GM19324 (cell line): ENCODE measurements at regions not wholly inside any gene's neighbourhood (a gene's known extent, or its start where the extent isn't known, plus 50 kb on each side); places are given as distances from the start of the nearest gene placed in this dataset.
"Not testable (repeated sequence)": the region's sequence is repeated elsewhere in the genome, so short reads cannot be mapped to it uniquely, and the experiment has no call there.

Source experiments
- ATAC-seq: cut with Tn5 transposase; IDR thresholded peaks from one replicate; pipeline ENCODE4 v1.9.1; 2021; ENCODE audit warnings: mild to moderate bottlenecking, moderate library complexity; ENCODE audit not compliant: unreplicated experiment, low FRiP score

DNA sequence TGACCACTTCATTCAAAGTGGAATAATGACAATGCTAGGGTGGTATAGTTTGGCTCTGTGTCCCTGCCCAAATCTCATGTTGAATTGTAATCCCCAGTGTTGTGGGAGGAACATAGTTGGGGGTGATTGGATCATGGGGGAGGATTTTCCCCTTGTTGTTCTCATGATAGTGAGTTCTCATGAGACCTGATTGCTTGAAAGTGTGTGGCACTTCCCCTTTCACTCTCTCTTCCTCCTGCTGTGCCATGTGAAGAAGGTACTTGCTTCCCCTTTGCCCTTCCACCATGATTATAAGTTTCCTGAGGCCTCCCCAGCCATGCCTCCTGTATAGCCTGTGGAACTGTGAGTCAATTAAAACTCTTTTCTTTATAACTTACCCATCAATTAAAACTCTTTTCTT lies 348.3 kb upstream of the CD180 start:
- ATAC-seq: not testable (repeated sequence)

DNA sequence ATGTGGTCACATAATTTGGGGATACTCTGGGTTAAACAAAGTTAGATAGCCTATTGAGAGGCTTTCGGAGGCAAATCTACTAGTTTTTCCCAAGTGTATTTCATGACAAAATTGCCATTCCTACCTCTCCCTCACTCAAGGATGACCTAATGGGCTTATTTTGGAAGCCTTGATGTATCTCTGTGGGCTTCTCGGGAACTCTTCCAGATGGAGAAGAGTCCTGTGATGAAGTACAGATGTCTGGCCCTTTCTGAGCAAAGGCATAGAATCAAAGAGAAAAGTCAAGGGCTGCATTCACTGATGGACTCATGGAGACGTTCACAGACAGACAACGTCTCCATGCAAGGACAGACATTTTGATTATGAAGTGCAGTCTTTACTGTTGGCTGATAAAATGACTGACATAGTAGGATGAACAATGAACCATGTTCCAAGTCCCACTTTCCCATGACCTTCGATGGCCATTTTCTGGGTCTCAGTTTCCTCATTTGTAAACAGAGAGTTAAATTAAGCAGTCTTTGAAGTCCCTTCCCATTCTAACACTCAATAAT lies 347.2 kb upstream of the CD180 start:
- ATAC-seq: no peak

DNA sequence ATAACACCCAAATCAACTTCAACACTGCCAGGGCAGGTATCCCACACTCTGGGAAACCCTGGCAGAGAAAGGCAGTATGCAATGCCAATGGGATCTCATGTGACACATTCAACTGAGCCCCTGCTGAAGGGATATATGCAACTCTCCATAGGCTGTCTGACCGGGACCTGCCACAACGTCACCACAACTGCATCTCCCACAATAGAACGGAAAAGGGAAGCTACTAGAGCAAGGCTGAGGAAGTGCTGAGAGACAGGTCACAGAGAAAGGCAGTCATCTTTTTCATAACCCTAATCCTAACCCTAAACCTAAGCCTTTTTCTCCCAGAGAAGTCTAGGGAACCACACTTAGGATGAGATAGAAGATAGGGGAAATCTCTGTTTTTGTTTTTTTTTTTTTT lies 345.9 kb upstream of the CD180 start:
- no peak for ATAC-seq

DNA sequence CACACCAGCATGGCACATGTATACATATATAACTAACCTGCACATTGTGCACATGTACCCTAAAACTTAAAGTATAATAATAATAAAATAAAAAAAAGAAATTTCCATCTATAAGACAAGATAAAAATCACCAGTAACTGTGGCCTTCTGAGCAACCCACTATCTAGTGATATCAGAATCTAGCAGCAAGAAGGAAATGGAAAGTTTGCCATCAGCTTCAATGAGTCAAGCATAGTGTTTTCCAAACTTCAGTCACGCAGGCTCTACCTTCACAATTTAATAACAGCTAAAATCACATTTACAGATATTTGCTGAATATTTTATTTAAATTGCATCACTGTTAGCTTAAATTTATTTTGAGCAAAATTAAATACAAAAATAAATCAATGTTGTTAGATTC lies 345.3 kb upstream of the CD180 start:
- ATAC-seq: no peak

DNA sequence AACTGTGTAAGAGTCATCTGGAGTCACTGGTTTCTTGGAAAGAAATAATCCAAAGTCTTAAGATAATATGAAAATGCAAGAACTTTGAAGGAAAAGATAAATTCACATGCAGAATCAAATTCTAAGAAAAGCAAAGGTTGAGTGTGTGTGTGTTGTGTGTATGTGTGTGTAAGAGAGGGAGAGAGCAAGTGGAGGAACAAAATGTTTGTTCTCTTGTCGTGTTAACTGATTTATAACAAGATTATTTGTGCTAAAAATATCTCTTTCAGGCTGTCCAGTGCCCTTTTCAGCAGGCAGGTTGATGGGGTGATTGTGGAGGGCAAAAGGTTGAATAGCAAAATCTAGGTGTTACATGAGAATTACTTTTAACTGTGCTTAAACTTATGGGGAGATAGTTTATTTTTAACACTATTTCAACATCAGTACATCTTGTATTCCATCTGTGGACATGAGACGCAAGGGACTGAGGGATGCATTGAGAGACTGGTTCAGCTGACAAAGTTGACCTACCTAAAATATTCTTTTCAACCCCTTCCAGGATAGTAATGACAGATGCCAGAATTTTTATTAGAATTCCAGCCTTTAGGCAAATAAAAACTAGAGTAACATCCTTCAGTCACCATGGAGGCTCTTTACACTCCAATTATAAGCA lies 342.4 kb upstream of the CD180 start:
- no peak for ATAC-seq

DNA sequence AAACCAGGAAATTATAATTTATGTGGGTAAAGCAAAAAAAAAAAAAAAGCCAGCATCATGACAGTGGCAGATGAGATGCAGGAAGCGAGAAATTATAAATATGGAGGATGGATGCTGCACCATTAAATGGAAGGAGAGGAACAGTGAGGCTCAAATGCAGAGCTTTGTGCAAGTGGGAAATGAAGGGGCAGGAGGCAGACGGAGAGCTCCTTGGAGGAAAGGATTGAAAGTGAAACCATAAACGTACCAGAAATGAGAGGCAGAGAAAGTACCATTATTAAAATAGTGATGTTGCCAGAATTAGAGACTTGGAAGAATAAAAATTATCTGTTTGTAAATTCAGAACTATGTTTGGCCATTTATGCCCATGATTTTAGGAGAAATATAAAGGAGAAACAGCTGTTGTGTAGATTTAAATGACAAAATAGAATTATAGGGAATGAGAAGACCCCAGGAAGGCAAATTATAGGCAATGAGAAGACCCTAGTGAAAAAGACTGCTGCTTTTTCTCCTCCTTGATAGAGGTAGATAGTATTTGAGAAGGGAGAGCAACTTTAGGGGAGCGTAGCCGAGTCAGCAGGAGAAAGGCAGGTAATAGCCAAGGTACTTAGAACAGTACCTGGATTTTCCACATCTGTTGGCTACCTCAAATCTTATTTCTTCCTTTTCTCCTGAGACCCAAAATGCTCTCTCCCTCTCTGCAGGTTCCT lies 341.0 kb upstream of the CD180 start:
- ATAC-seq: no peak

DNA sequence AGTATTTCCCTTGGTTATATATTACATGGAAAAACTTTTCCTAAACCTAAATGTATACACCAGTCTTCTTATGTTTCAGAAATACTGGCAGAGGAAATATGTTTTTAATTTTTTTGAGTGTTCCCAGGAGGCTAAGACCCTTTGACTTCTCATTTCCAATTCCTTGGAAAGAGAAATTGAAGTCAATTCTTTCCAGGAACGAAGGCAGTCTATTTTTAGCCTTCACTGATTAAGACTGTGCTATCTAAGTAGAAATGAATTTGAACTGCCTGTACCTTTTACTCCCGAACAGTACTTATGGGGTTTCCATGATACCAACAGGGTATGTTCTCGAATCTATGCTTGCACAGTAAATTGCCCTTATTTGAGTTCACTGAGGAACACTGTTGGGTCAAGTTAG lies 340.3 kb upstream of the CD180 start:
- no peak for ATAC-seq

DNA sequence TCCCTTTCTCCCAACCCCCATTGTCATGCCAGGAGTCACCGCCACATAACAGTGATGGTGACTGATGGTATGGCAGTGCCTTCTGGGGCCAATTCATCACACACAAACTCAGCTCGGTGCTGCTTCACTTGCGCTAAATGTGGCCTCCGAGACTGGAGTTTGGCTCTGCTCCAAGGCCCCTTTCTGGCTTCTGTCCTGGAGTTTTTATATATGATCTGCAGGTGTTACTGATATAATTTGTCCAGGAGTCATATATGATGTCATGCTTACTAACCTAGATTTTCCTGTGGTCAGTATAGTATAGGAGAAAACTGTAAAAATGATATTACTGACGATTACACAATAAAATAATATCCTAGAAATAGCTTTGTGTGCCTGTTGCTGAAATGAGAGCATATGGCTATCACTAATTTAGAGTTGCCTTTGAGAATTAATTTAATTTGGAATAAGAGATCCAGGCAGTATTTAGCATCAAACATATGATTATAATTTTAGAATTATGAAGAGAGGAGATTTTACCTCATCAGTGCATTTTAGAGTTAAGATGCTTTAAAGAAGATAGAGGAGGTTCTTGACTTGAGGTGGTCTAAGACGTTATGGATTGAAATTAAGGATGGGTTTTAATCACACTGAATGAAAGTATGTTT lies 334.1 kb upstream of the CD180 start:
- ATAC-seq: no peak

DNA sequence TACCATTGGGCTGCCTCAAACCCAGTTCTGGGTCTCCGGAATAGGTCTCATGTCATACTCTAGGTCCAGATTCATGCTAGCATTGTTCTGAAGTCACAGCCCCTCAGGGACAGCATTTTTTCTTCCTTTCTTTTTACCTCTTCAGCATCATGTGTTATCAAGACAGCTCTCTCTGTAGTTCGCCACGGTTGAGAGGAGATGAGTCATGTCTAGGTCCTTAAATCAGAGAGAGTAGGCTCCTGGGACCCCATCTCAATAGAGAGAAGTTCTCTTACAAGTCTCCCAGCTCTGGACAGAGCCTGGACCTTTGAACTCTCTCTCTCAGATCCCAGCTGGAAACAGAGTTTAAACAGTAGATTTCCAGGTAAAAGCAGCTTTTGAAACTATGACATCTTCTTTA lies 332.4 kb upstream of the CD180 start:
- no peak for ATAC-seq

DNA sequence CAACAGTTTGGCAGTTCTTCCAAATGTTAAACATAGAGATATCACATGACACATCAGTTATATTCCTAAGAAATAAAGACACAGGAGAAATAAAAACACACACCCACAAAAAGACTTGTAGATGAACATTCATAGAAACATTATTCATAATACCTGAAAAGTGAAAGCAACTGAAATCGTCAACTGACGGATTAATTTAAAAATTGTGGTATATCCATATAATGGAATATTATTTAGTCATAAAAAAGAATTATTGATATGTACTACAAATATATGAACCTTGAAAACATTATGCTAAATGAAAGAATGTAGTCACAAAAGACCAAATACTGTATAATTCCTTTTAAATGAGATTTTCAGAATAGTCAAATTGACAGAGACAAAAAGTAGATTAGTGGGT lies 330.2 kb upstream of the CD180 start:
- ATAC-seq: no peak

DNA sequence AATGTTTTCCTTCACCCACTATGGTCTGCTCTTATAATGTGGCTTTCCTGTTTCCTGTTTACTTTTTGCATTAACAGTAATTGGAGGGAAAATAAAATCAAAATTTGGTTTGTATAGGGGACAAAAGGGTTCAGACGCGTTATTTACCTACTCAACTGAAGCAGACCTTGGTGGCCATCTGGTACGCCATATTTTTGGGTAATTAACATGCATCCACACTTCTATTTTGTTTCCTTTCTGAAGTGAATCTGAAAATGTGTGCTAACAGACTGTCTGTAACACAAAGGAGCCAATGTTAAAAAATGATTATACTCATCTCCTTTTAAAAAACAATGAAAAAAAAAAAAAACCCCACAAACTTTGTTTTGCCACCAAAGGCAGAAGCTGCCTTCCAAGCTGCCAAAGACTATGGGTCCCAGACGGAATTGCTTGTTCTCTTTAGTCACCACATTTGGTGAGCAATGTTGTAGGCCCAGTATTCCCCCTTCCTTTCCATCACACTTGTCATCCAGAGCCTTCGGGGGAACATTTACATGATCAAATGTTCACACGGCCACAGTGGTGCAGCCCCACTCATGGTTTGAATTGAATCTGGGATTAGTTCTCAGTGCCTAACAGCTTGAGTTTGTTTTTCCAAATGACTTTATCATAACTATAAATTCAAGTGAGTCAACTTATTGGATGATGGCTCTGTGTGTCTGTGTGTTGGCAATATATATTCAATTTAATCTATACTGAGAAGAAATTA lies 323.7 kb upstream of the CD180 start:
- ATAC-seq: no peak

DNA sequence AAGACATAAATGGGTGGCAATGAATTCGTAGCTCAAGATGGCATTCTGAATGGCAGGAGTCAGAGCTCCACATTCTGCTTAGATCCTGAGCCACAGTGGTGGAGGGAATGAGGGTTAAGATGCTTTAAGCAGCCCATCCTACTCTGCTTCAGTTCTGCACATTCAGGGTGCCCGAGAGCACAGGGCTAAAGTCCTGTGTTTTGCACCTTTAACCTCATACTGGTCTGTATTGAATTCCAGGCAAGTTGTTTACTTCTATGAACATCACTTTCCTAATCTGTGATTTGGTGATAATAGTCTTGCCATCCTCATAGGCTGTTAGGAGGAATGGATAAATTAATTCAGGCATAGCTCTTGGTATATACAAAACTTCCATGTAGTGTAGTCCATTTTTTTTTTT lies 321.6 kb upstream of the CD180 start:
- no peak for ATAC-seq

DNA sequence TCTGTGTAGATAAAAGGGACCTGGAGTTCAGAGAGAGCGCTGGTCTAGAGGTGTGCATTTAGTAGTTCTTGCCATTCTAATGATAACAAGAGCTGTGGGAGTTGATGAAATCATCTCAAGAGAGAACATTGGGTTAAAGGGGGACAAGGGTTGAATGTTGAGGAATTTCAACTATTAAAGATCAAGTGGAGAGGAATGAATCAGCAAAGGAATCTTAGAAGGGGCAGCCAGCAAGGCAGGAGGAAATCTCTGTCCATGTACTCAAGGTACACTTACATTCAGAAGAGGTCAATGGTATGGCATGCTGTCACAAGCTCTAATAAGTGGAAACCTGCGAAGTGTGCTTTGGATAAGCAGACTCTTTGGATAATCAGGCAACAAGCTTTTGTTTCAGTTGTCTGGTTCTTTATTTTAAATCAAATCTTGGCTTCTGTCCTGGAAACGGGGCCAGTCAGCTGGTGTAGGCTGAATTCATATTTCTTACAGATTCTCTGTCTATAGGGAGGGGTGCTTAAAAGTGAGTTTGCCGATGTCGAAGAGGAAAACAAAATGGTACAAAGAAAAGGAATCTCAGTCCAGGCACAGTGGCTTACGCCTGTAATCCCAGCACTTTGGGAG lies 320.5 kb upstream of the CD180 start:
- no peak for ATAC-seq

DNA sequence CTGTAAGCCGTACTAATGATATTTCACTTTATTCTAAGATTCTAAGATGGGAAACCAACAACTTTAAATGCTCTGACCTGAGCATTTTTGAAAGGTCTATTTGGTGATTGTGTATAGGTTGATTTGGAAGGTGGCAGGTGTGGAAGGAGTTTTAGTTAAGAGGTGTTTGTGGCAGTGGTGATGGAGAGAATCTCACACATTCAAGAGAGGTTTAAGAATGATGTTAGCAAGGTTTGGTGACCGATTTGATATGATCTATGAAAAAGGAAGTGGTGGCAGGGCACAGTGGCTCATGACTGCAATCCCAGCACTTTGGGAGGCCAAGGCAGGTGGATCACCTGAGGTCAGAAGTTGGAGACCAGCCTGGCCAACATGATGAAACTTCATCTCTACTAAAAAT lies 319.2 kb upstream of the CD180 start:
- ATAC-seq: no peak

DNA sequence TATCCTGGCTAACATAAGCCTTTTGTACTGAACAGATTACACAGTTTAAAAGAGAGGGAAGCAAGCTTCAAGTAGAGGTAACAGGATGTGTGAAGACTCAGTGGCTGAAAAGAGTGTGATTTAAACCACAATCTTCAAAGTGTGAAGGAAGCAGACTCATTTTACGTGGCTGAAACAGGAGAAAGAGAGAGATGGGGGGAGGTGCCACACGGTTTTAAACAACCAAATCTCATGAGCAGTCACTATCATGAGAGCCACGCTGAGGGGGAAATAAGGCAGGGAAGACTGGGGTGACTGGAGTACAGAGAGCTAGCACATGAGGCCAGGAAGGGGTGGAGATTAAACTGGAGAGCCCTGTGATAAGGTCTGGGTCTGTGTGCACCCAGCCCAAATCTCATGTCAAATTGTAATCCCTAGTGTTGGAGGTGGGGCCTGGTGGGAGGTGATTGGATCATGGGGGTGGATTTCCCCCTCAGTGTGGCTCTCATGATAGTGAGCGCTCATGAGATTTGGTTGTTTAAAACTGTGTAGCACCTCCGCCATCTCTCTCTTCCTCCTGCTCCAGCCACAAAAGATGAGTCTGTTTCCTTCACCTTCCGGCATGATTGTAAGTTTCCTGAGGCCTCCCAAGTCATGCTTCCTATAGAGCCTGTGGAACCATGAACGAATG lies 318.6 kb upstream of the CD180 start:
- ATAC-seq: no peak

DNA sequence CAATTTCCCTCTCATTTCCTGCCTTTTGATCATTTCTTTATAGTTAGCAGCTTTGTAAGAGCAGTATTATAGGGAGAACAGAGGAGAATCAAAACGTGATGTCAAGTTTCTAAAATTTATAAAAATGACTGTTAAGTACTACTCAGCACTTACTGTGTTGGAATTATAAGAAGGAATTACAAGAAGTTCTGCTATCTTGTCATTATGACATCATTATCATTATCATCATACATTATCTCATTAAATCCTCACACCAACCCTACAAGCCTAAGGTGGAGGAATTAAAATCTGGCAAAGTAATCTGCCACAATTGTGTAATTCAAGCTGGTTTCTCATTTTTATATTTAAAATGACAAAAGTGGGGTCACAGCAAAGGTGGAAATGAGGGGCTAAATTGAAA lies 316.2 kb upstream of the CD180 start:
- ATAC-seq: no peak

DNA sequence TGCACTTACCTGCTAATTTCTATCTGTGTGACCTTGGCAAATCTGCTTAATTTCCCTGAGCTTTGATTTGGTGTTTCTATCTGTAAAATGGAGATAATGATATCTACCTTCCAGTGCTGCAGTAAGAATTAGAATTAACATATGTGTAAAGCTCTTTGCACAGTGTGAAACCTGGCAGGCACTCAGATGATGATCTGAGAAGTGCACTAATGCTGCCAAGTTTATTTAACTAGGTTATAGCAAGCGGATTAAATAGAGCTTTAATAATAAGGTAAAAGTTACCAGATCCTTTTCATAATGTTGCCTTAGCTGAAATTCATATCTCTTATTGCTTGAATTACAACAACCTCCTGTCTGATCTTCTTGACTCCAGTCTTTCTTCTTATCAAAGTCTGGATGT lies 315.3 kb upstream of the CD180 start:
- ATAC-seq: no peak

DNA sequence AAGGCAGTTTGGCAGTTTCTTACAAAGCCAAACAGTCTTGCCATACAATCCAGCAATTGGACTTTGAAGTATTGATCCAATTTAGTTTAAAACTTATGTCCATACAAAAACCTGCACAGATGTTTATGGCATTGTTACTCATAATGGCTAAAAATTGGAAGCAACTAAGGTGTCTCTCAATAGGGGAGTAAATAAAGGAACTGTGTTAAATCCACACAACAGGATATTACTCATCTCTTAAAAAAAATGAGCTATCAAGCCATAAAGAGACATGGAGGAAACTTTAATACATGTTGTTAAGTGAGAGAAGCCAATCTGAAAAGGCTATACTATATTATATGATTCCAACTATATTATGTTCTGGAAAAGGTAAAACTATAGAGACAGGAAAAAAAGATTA lies 313.6 kb upstream of the CD180 start:
- no peak for ATAC-seq

DNA sequence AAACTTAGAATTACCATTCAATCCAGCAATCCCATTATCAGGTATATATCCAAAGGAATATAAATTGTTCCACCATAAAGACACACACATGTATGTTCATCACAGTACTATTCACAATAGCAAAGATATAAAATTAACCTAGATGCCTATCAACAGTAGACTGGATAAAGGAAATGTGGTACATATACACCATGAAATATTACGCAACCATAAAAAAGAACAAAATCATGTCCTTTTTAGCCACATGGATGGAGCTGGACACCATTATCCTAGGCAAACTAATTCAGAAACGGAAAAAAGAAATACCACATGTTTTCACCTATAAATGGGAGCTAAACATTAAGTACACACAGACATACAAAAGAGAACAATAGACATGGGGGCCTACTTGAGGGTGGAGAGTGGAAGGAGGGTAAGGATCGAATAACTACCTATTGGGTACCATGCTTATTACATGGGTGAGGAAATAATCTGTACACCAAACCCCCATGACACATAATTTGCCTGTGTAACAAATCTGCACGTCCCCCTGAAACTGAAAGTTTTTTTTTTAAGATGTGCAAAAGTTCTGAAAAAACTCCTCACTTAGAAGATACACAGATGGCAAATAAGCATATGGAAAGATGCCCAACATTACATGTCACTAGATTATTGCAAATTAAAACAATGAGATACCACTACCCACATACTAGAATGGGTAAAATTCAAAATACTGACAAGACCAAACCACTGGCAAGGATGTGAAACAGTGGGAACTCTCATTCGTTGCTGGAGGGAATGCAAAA lies 313.0 kb upstream of the CD180 start:
- no peak for ATAC-seq
